ENCODE measurements at regions not wholly inside any gene's neighbourhood (a gene's known extent, or its start where the extent isn't known, plus 50 kb on each side); places are given as distances from the start of the nearest gene placed in this dataset.

DNA sequence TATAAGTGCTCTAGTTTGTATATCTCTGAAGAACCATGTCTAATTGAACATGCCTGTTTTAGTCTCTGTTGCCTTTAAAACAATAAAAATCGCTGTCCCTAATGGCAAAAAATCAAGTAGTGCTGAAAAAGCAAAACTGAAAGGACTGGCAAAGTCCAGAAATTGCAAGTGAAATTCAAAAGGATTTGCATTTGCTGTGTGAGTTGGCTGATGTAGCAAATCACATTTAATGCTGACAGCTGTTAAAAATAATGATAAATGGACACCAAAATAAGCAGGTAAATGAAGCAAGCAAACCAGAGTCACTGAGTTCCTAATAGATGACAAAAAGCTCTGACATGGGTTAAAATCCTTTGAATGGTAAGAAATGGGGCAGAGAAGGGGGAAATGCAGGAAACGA lies 874.1 kb downstream of the GRM8 start:
- no peak for DNase-seq

DNA sequence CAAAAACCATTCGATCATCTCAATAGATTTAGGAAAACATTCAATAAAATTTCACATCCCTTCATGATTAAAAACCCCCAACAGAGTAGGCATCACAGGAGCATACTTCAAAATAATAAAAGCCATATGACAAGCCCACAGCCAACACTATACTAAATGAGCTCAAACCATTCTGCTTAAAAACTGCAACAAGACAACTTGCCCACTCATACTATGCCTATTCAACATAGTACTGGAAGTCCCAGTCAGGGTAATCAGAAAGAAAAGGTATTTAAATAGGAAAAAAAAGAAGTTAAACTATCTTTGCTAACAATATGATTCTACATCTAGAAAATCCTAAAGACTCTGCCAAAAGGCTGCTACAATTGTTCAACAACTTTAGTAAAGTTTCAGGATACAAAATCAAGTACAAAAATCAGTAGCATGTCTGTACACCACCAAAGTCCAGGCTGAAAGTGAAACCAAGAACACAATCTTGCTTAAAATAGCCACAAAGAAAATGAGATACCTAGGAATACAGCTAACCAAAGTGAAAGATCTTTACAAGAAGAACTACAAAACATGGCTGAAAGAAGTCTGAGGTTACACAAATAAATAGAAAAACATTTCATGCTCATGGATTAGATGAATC lies 882.6 kb downstream of the GRM8 start:
- DNase-seq = no peak

DNA sequence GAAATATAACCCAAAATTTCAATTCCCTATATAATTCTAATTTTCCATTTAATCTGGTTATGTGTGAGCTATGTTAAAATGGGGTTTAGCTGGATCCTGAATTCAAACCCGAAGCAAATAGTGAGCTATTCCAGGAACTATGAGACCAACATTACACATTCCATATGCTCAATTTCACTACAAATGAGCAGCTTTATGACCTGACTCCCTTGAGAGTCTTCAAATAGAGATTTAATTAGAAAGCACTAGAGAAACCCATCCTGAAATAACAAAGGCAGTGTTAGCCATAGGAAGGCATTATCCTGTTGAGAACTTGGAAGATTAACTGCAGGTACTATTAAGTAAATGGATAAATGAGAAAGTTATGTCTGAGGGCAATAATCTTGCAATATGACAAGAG lies 890.0 kb downstream of the GRM8 start:
- no peak for DNase-seq

DNA sequence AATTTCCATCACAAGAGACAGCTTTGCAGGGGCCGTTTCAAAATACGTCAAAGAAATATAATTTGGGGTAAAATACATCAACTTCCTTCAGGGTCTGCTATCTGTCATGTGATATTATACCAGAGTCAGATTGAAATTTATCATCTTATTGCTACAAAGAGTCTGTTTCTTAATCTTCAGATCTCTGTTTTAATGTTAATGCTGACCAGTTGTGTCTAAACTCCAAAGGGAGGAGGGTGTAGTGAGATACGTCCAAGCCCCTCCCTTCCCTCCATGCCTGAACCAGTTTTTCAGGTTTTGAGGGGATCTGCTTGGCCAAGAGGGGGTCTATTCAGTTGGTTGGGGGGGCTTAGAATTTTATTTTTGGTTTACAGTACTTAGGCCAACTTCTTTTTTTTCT lies 891.6 kb downstream of the GRM8 start:
- no peak for DNase-seq

DNA sequence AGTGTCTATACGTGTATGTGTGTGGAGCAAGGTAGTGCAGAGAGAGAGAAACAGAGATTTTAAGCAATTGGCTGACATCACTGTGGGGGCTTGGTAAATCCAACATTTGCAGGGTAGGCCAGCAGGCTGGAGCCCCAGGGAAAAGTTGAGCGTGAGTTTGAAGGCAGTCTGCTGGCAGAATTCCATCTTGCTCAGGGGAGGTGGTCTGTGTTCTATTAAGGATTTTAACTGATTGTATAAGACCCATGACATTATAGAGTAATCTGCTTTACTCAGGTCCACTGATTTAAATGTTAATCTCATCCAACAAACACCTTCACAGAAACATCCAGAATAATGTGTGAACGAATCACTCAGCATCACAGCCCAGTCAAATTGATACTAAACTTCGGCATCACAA lies 912.9 kb downstream of the GRM8 start:
- no peak for DNase-seq

DNA sequence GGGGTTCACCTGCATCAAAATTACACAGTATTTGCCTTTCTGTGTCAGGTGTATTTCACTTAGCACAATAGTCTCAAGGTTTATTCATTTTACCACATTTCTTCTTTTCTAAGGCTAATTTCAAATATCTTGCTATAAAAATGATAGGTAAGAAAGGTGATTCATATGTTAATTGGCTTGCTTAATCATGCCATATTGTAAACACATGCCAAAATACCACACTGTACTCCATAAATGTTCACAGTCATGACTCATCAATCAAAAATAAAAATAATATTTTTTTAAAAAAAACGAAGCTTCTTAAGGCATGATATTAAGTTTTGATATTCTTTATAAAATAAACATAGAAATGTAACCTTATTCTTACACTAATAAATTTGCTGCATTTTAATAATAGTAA lies 947.1 kb downstream of the GRM8 start:
- no peak for DNase-seq

DNA sequence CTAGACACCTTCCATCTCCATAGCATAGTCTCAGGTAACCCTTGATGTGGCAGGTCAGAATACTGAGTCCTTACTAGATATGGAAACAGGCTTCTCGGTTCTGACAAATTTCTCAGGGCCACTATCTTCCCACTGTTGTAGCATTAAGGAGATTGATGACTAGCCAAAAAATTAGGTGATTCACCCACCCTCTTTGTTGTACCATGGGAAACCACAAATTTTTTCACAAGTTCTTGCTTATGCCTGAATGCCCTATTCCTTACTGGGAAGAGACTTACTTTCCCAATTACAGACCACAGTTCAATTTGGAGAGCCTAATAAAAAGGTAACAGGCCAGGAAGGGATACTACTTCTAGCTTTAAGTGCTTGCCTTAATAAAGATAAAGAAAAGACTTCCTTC lies 948.8 kb downstream of the GRM8 start:
- DNase-seq = no peak

DNA sequence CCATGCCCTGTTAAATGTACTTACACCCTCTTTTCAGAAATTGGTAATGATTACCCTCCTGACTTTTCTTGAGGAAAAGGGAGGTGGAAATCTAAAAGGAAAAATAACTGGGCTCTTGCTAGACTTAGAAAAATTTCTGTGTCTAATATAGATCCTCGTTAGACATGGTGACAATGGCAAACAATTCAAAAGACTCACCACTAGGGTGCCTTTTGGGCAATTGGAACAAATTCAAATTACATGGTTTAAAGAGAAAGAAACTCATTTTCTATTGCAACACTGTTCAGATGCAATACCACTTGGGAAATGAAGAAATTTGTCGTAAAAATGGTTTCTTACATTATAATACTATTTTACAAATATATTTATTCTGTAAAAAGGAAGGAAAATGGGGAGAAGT lies 950.1 kb downstream of the GRM8 start:
- DNase-seq = no peak

DNA sequence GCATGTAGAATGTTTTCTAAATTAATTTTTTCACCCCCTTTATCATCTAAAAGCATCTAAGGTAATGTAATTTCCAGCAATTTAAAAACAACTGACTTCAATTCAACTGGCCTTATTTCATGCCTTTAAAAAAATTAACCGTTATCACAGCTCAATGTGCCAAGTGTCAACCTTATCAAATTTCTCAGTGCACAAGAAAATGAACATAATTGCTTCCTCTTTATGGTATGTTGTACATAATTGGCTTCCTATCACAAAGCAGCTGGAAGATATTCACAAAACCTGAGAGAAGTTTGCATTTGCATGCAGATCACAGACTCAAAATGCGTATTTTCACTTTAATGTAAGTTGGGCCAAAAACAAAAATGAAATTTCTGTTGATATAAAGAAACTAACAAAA lies 966.4 kb downstream of the GRM8 start:
- DNase-seq = no peak

DNA sequence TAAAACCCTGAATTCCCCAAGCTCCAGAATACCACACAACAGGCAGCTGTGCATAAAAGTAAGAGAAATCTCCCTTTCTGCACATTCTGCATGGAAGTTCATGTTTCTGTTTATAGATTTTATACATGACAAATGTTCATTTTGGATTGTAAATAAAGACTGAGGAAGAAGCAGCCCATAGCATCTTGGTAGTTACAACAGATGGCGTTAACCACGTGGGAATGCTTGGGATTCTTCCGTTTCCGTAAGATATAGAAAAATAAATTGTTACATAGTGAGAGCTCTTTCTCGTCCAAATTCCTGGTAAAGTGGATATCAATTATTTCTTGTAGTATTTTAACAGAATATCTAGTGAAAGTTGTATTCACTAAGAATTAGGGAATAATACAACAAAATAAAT lies 1016.5 kb downstream of the GRM8 start:
- DNase-seq = no peak

DNA sequence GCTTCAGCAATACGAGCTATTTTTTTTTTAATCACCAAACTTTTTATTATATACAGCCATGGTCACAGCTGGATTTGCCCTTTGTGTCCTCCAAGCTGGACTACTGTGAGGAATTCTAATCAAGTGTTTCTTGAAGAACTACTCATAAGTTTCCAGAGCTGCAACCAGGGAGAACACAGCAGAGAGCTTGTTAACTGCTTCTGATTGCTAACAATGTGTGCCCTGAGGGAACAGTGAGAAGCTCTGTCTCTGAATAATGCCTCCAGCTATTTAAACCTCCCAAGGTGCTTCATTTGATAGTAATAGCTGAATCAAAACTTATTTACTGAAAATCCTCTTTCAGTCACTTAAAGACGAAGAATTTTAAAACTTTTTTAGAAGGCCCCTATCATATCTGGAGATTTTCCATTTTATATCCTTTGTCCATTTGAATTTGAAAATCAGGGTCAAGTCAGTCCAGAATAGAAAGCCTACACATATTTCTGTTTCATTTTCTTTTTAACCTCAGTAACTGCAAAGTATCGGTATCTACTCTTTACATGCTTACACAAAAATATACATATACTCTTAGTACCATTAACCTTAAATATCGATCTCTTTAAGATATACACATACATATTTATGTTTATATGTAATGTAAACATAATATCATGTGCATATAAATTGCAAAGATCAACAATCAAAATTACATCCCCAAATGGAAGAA lies 1024.2 kb downstream of the GRM8 start:
- DNase-seq = no peak

DNA sequence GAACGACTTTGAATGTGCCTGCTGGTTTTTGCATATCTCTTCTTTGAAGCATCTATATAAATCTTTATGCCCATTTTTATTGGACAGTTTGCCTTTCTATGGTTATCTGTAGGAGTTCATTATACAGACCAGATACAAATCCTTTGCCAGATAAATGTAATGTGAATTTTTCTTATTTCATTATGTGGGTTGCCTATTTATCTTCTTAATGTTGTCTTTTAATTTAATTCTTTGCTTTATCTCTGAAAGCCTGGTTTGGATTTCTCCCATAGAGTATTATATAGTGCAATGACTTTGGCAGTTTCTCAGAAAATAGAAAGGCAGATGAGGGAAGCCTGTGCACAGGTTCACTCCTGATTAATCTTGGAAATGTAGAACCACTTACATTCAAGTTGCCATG lies 1025.1 kb downstream of the GRM8 start:
- no peak for DNase-seq

DNA sequence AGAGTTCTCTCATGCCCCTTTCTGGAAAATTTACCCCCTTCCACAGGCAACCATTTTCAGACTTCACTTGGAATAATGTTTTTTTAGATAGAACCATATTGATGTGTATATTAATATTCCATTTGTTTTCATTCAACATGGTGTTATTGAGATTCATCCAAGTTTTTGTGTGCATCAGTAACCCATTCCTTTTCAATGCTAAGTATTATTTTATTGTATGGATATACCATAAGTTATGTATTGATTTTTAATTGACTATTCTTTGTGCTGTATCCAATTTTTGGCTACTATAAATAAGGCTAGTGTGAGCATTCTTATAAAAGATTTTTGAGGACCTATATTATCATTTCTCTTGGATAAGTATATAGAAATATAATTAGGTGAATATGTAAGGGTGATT lies 1025.7 kb downstream of the GRM8 start:
- no peak for DNase-seq

DNA sequence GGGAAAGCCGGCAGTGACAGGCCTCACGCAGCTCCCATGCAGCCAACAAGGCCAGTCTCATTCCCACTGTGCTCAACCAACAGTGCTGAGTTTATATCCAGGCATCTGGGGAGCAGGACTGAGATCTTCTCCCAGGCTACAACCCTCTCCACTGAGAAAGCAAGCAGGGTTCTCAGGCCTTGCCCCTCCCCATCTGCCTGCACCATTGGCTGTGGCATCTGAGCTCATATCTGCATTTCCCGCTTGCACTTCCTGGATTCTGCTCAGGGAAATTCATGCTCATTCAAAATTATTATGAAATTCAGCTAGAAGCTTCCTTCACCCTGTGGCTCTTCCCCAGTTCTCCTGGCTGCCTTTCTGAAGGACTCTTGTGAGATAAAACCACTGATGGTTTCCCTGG lies 1029.0 kb downstream of the GRM8 start:
- no peak for DNase-seq

DNA sequence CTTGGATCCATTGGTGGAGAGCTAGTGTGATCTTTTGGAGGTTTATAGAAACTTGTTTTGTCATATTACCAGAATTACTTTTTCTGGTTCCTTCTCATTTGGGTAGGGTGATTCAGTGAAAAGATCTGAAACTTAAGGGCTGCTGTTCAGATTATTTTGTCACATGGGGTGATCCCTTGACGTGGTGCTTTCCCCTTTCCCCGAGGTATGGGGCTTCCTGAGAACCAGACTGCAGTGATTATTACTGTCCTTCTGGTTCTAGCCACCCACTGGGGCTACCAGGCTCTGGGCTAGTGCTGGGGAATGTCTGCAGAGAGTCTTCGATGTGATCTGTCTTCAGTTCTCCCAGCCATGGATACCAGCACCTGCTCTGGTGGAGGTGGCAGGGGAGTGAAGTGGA lies 1030.0 kb downstream of the GRM8 start:
- no peak for DNase-seq

DNA sequence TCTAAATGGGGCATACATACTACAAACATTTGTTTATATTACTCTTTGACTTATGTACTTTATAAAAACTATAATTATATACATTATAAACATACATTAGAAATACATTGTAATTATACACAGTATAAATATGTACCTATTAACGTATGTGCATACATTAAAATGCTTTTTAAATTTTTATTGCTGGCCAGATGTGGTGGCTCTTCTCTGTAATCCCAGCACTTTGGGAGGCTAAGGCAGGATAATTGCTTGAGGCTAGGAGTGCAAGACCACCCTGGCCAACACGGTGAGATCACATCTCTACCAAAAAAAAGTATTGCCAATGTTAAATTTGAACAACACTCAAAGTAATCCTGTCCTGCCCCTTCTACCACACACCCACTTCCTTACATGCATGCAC lies 1037.0 kb downstream of the GRM8 start:
- DNase-seq = no peak

DNA sequence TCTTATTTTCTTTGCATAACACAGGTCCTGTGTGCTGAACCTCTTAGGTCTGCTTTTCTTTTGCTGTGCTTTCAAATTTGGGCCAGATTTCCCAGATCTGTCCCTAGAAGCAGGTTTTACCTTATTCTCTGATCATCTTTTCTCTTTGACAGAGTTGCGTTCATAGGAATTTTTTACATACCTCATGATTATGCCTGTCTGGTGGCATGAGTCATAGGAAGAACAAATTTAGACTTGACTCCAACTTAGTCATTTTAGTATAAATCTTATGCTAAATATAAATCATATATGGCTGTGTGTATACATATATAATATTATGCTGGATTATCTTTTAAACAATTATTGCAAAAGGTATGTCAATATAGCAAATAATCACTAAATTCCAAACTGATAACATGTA lies 1038.9 kb downstream of the GRM8 start:
- DNase-seq = no peak

DNA sequence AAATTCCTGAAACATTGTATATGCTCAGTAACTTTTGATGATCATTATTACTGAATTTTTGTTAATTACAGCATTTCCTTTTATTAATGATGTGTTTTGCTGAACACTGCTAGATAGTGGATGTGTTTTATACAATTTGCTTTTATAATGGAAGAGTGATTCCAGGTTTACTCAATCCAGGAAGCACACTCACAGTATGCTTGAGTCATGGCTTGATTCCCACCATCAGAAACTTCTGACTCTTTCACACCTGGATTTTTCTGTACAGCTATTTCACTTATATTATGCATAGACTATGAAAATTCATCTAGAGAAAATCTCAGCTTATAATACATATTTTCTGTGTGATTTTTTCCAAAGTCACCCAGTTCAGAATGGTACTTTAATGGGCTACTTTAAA lies 1040.9 kb downstream of the GRM8 start:
- DNase-seq = no peak

DNA sequence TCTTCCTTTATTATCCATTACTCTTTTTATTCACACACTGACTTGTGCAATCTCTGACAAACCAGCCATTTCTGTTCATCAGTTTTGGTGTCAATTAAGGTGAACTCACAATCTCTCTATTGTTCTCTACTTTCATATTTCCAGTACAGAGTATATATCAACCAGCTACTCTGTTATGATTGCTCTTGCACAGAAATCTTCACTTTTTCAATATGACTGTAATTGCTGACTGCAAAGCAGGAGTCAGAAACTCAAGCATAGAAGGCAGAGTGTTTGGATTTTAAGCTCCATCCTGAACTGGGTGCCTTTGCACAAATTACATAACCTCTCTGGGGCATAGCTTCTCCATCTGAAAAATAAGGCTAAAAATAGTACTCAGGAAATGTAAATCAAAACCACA lies 1042.0 kb downstream of the GRM8 start:
- no peak for DNase-seq

DNA sequence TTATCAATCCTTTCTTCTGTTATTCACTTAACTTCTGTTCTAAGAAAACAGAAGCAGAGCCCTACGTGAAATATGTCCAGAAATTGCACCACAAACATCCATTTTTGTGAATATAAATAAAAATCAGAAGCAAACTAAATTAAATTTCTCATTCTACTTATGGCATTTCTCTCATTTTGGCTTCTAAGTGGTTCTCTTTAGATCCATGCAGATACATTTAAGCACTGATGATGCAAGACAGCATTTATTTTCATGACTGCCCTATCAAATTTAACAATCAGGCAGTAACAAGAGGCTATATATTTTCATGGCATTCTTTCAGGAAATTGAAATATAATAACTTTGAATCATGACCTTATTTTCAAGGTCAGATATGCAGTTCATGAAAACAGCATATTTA lies 1049.6 kb downstream of the GRM8 start:
- no peak for DNase-seq

DNA sequence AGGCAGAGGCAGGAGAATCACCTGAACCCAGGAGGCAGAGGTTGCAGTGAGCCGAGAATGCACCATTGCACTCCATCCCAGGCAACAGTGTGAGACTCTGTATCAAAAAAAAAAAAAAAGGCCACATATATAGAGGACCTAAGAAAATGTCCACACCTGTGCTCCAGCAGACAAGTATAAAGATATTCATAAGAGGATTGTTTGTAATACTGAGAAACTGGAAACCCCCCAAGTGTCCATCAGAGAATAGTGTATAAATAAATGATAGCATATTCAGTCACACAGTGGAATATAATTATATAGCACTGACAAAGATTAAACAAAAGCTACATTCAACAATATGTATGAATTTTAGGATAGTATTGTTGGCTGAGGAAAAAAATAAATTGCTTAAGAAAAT lies 1050.6 kb downstream of the GRM8 start:
- no peak for DNase-seq

DNA sequence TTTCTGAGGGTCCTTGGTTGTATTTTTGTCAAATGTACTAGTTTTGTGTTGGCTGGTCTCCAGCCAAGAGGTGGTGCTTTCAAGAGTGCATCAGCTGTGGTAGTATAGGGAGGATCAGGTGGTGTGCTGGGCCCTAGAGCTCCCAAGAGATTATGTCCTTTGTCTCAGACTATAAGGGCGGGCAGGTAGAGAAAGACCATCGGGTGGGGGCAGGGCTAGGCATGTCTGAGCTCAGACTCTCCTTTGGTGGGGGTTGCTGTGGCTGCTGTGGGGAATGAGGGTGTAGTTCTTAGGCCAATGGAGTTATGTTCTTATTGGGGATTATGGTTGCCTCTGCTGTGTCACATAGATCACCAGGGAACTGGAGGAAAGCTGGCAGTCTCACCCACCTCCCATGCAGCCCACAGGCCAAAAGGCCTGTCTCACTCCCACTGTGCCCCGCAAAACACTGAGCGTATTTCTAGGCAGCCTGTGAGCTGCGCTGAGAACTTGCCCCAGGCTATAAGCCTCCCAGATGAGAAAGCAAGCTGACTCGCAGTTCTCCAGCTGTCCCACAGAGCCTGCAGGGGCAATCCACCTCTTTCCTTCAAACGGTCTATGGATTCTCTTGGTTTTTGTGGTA lies 1066.7 kb downstream of the GRM8 start:
- no peak for DNase-seq

DNA sequence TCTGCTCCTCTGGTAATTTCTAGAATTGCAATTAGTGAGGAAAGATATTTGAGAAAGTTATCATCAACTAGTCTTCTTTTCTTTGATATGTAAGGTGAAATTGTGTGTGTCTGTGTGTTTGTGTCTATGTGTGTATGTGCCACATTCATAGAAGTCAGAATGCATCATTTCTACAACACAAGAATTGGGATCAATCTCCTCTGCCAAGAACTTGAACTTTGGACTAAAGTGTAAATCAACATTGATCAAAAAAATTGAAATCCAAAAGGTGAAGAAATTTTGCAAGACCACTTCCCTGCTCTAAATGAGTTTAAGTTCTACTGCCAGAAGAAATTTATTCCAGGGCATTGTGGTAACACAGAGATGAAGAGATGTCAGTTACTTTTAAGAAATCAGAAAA lies 1072.8 kb downstream of the GRM8 start:
- DNase-seq = no peak

DNA sequence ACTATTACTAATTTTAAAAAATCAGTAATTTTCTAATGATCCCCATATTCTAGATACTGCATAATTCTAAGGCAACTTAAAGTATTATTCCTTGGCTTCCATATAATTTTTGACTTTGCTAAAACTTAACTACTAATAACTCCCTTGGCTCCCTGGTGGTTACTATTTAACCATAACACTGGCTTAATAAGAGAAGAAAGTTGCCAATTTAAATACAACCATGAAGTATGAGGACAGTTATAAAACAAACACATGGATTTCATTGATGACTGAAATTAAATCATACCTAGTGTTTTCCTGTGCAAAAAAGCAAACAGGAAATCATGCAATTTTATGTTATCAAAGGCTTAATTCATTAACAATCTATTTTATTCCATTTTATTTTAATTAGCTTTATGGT lies 1073.9 kb downstream of the GRM8 start:
- no peak for DNase-seq

DNA sequence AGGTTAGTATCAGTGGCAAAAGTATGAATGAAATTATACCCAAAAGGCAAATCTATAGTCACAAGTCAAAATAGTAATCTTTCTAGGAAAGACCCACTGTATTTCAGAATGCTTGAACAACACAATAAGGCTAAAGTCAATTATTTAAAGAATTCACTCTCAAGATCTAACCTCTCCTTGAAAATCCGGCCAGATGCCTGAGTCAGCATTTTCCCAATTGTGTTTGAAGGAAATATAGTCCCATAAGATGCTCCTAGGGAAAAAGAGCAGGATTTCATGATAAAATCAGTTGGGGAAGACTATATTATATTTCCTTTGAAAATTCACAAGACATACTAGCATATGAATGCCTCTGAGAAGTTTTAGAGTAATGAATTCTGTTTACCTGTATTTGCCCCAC lies 1075.0 kb downstream of the GRM8 start:
- no peak for DNase-seq
